H4 (cell line): ENCODE measurements at regions not wholly inside any gene's neighbourhood (a gene's known extent, or its start where the extent isn't known, plus 50 kb on each side); places are given as distances from the start of the nearest gene placed in this dataset.

Experiments
- DNase-seq: peaks from one replicate; pipeline ENCODE4 v3.0.0-alpha.2; 2015; ENCODE audit warnings: low spot score

GRCh38 chr12:97181571-97182265 is 274.7 kb downstream of the NEDD1 start:
- no peak for DNase-seq

- no peak for DNase-seq
Measured at GRCh38 chr12:97182769-97183168, 275.7 kb downstream of the NEDD1 start.

- DNase-seq, result no peak
Measured at GRCh38 chr12:97184127-97184773, 277.2 kb downstream of the NEDD1 start.

- no peak for DNase-seq
Measured at GRCh38 chr12:97185567-97185966, 277.0 kb upstream of the RMST start.

GRCh38 chr12:97194546-97194945 is 268.1 kb upstream of the RMST start:
- no peak for DNase-seq

GRCh38 chr12:97200181-97200580 is 262.4 kb upstream of the RMST start:
- DNase-seq, result no peak

GRCh38 chr12:97203408-97203807 is 259.2 kb upstream of the RMST start:
- no peak for DNase-seq

GRCh38 chr12:97209997-97210396 is 252.6 kb upstream of the RMST start:
- no peak for DNase-seq

GRCh38 chr12:97211416-97211930 is 251.1 kb upstream of the RMST start:
- no peak for DNase-seq

- DNase-seq, result no peak
Measured at GRCh38 chr12:97216848-97217247, 245.8 kb upstream of the RMST start.

GRCh38 chr12:97222391-97222790 is 240.2 kb upstream of the RMST start:
- DNase-seq, result no peak

- no peak for DNase-seq
Measured at GRCh38 chr12:97223419-97223818, 239.2 kb upstream of the RMST start.

- no peak for DNase-seq
Measured at GRCh38 chr12:97229004-97229403, 233.6 kb upstream of the RMST start.

- DNase-seq, result no peak
Measured at GRCh38 chr12:97235102-97235501, 227.5 kb upstream of the RMST start.

GRCh38 chr12:97246368-97246767 is 216.2 kb upstream of the RMST start:
- no peak for DNase-seq

GRCh38 chr12:97250483-97250882 is 212.1 kb upstream of the RMST start:
- DNase-seq, result no peak

- no peak for DNase-seq
Measured at GRCh38 chr12:97257726-97258125, 204.9 kb upstream of the RMST start.

- DNase-seq, result no peak
Measured at GRCh38 chr12:97259098-97259497, 203.5 kb upstream of the RMST start.

- DNase-seq, result no peak
Measured at GRCh38 chr12:97260786-97261185, 201.8 kb upstream of the RMST start.

GRCh38 chr12:97267166-97267565 is 195.4 kb upstream of the RMST start:
- DNase-seq, result no peak

- no peak for DNase-seq
Measured at GRCh38 chr12:97267594-97268202, 194.9 kb upstream of the RMST start.

- DNase-seq, result no peak
Measured at GRCh38 chr12:97272471-97272870, 190.1 kb upstream of the RMST start.

- DNase-seq, result no peak
Measured at GRCh38 chr12:97274386-97274785, 188.2 kb upstream of the RMST start.
